OCI-LY3 (cell line): ENCODE measurements at regions not wholly inside any gene's neighbourhood (a gene's known extent, or its start where the extent isn't known, plus 50 kb on each side); places are given as distances from the start of the nearest gene placed in this dataset.

Source experiments
- H2AFZ ChIP-seq: fragments of 200-600, 300-600 bp; shearing (Covaris generic); 2 replicates; pipeline ENCODE4 v1.6.0; 2014; ENCODE audit warnings: antibody characterized with exemption, low read depth, low read length
- H3K27ac ChIP-seq: fragments of 200-600, 300-600 bp; sonication (generic); 2 replicates; pipeline ENCODE4 v1.5.1; 2014; ENCODE audit warnings: mild to moderate bottlenecking, low read length, moderate library complexity, mixed read lengths
- H3K27me3 ChIP-seq: fragments of 200-600, 300-600 bp; sonication (generic); 2 replicates; pipeline ENCODE4 v1.6.1; 2014; ENCODE audit warnings: low read depth, low read length, mixed read lengths
- H3K36me3 ChIP-seq: fragments of 200-600, 300-600 bp; sonication (generic); replicated peaks from 2 replicates; pipeline ENCODE3; 2014; ENCODE audit warnings: low read depth, low read length, mixed read lengths
- H3K4me1 ChIP-seq: fragments of 300-600, 200-600 bp; sonication (generic); 2 replicates; pipeline ENCODE4 v1.6.1; 2014; ENCODE audit warnings: low read length, mixed read lengths
- H3K4me2 ChIP-seq: fragments of 200-600, 300-600 bp; sonication (generic); 2 replicates; pipeline ENCODE4 v1.6.1; 2014; ENCODE audit warnings: low read length, mixed read lengths
- H3K4me3 ChIP-seq: fragments of 300-600, 200-600 bp; sonication (generic); 2 replicates; pipeline ENCODE4 v1.5.1; 2014; ENCODE audit warnings: antibody characterized with exemption, mild to moderate bottlenecking, low read length, moderate library complexity
- H3K79me2 ChIP-seq: fragments of 300-600, 200-600 bp; shearing (Covaris generic); 2 replicates; pipeline ENCODE4 v1.6.1; 2014; ENCODE audit warnings: mild to moderate bottlenecking, low read length, mixed read lengths
- H3K9ac ChIP-seq: fragments of 300-600, 200-600 bp; shearing (Covaris generic); 2 replicates; pipeline ENCODE4 v1.6.0; 2014; ENCODE audit warnings: mild to moderate bottlenecking, low read length, moderate library complexity
- H3K9me3 ChIP-seq: fragments of 200-600, 300-600 bp; shearing (Covaris generic); 2 replicates; pipeline ENCODE4 v1.6.1; 2014; ENCODE audit warnings: low read length, mixed read lengths; ENCODE audit not compliant: insufficient read depth
- H4K20me1 ChIP-seq: fragments of 200-600, 300-600 bp; sonication (generic); 2 replicates; pipeline ENCODE4 v1.6.1; 2016; ENCODE audit warnings: low read length, mixed read lengths; ENCODE audit not compliant: insufficient read depth
- EZH2phosphoT487 ChIP-seq: fragments of 200-600 bp; shearing (Covaris generic); IDR thresholded peaks from 2 replicates; pipeline ENCODE4 v1.6.1; 2018; ENCODE audit warnings: antibody characterized with exemption, mixed run types, low read depth
- TF ChIP-seq, protein P1 (sequence below): fragments of 200-600, 300-600 bp; sonication (generic); IDR thresholded peaks from 2 replicates; pipeline ENCODE4 v1.5.1; 2014; ENCODE audit warnings: antibody characterized with exemption, low read length, low read depth

DNA sequence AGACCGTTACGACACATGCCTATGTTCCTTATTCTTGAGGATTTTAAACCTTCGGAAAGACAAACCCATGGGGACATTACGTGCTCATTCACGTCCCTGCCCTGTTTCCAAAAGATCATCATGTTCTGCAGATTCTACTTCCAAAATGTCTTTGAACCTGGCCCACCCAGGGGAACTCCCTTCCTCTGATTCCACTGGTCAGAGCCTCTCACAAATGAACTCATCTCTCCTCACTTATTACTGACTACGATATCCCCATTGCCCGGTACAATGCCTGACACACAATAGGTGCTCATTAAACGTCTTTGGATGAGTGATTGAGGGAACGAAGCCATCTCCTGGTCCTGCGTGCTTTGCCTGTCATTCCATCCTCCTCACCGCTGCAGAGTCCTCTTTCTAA lies 168.3 kb upstream of the RNF32 start:
- Histone ChIP-seq H3K27me3 (peaks cover 28% of the 10 kb centered on the region), H3K9ac (no peak overlapping the region), H3K4me3 (no peak overlapping the region), H3K79me2 (no peaks in the 10 kb centered on the region), H3K27ac (no peak overlapping the region), H4K20me1 (no peaks in the 10 kb centered on the region), H3K4me1 (no peaks in the 10 kb centered on the region), H3K36me3 (no peaks in the 10 kb centered on the region), H2AFZ (no peak overlapping the region), H3K4me2 (no peak overlapping the region), H3K9me3 (no peaks in the 10 kb centered on the region)
- TF ChIP-seq, protein P1, sequence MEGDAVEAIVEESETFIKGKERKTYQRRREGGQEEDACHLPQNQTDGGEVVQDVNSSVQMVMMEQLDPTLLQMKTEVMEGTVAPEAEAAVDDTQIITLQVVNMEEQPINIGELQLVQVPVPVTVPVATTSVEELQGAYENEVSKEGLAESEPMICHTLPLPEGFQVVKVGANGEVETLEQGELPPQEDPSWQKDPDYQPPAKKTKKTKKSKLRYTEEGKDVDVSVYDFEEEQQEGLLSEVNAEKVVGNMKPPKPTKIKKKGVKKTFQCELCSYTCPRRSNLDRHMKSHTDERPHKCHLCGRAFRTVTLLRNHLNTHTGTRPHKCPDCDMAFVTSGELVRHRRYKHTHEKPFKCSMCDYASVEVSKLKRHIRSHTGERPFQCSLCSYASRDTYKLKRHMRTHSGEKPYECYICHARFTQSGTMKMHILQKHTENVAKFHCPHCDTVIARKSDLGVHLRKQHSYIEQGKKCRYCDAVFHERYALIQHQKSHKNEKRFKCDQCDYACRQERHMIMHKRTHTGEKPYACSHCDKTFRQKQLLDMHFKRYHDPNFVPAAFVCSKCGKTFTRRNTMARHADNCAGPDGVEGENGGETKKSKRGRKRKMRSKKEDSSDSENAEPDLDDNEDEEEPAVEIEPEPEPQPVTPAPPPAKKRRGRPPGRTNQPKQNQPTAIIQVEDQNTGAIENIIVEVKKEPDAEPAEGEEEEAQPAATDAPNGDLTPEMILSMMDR, result no peak
- no peak for TF ChIP-seq EZH2phosphoT487

DNA sequence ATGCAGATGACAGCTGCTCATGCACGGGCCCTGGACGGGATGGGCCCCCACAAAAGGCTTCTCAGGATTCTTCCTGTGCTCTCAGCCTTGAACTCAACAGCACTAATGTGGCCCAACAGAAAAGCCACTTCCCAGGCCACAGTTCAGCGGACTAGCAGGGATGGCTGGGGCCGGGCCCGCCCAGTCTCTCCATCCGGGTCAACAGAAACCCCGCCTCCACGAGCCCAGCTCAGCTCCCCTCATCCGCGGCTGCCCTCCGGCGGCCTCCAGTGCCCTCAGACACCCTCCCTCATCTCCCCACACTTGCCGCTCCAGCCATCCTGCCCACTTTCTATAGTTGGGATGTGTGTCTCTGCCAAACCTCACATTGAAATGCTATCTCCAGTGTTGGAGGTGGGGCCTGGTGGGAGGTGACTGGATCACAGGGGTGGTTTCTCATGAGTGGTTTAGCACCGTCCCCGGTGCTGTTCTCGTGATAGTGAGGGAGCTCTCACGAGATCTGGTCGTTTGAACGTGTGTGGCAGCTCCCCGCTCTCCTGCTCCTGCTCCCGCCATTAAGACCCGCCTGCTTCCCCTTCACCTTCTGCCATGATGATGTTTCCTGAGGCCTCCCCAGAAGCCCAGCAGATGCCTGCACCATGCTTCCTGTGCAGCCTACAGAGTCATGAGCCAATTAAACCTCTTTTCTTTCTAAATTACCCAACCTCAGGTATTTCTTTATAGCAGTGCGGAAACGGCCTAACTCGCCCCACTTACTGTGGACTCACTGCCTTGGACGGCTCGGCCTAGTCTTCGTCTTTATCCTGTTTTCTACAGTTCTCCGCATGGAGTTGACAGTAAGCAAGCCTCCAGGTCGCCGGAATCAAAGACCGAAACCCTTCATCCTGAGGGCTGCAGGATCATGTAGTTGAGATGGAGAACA lies 169.9 kb upstream of the RNF32 start:
- peaks cover 16% of the 10 kb centered on the region; the same call in 1 of the 2 replicates for H3K27me3 ChIP-seq

DNA sequence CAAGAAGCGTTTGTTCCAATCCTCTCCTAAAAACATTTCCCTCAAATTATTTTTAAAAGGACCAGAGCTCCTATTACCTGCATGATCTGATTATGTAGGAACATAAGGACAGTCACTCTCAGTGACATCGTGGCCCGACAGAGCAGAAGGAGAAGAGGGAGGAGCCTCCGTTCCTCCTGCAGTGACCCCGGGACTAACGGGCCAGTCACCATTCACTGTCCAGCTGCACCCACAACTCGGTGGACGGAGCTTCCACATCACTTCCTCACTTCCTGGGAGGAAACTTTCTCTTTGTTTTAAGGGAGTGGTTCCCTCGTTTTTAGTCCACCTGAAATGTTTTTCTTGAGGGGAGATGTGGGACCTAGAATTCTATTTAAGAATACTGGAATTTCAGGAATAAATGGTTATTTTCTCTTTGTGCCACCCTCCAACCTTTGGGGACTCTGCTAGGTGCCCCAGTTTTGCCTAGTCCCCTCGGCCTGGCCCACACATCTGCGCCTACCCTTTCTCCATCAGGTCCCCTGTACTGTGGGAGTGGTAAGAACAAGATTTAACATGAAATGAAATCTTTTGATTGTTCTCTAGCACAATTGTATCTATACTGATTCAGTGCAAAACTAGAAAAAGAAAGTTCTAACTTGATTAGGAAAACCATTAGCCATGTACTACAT lies 173.5 kb upstream of the RNF32 start:
- TF ChIP-seq, protein P1, result no peak
- no peak for TF ChIP-seq EZH2phosphoT487
- H3K36me3 ChIP-seq, result no peaks in the 10 kb centered on the region
- 0 out of 2 replicates have a peak, but pooled peaks cover 3% of the 10 kb centered on the region for H3K27me3 ChIP-seq
- no peak overlapping the region for H3K27ac ChIP-seq
- H3K4me1 ChIP-seq, result no peaks in the 10 kb centered on the region
- H3K9ac ChIP-seq, result no peak overlapping the region
- no peaks in the 10 kb centered on the region for H4K20me1 ChIP-seq
- no peak overlapping the region for H2AFZ ChIP-seq
- no peak overlapping the region for H3K4me2 ChIP-seq
- no peaks in the 10 kb centered on the region for H3K79me2 ChIP-seq
- H3K4me3 ChIP-seq, result no peak overlapping the region
- no peaks in the 10 kb centered on the region for H3K9me3 ChIP-seq

More for the DNA sequence above, 169.9 kb upstream of the RNF32 start:
- H3K9me3 ChIP-seq, result no peaks in the 10 kb centered on the region
- H3K4me2 ChIP-seq, result no peak overlapping the region
- no peak overlapping the region for H2AFZ ChIP-seq
- TF ChIP-seq EZH2phosphoT487, result no peak
- TF ChIP-seq, protein P1, result no peak
- no peaks in the 10 kb centered on the region for H3K79me2 ChIP-seq
- H3K9ac ChIP-seq, result no peak overlapping the region
- H3K4me3 ChIP-seq, result no peak overlapping the region
- H3K4me1 ChIP-seq, result no peaks in the 10 kb centered on the region
- no peak overlapping the region for H3K27ac ChIP-seq
- no peaks in the 10 kb centered on the region for H3K36me3 ChIP-seq
- no peaks in the 10 kb centered on the region for H4K20me1 ChIP-seq

DNA sequence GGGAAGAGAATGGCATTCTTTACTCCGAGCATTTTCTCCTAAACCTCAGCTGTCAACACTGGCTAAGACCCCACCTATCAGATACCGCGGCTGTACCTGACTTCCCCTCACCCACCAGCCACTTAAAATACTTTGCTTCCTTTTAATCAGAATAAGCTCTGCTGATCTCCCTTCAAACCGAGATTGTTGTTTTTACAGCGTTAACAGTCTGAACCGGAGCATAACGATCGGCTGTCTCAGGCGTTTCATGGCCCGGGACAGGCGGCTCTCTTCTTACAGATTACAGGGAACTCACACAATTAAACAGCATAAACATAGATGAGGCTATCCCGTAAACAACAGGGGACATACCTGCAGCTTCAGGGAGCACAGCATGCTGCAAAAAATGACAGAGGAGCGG lies 174.3 kb upstream of the RNF32 start:
- TF ChIP-seq, protein P1, result no peak
- no peak for TF ChIP-seq EZH2phosphoT487
- Histone ChIP-seq H3K4me3 (no peak overlapping the region), H3K36me3 (no peaks in the 10 kb centered on the region), H3K27ac (no peak overlapping the region), H3K4me2 (no peak overlapping the region), H2AFZ (no peak overlapping the region), H4K20me1 (no peaks in the 10 kb centered on the region), H3K79me2 (no peaks in the 10 kb centered on the region), H3K9me3 (no peaks in the 10 kb centered on the region), H3K27me3 (peaks cover 6% of the 10 kb centered on the region; the same call in 1 of the 2 replicates), H3K4me1 (no peaks in the 10 kb centered on the region), H3K9ac (no peak overlapping the region)
